Vagina (tissue), 2 donors: ENCODE measurements at regions not wholly inside any gene's neighbourhood (a gene's known extent, or its start where the extent isn't known, plus 50 kb on each side); places are given as distances from the start of the nearest gene placed in this dataset.

Source experiments
- POLR2A ChIP-seq, 2 donors: fragments of 450-650 bp; IDR thresholded peaks; one replicate each; pipeline ENCODE4 v1.6.1; 2017; ENCODE audit warnings: antibody characterized with exemption in 2 of 2, mild to moderate bottlenecking in 2 of 2, moderate library complexity in 2 of 2
- POLR2AphosphoS5 ChIP-seq, 2 donors: sonication (generic); formaldehyde crosslinking; IDR thresholded peaks; one replicate each; pipeline ENCODE4 v1.9.0; 2017; ENCODE audit warnings: antibody characterized with exemption in 2 of 2, mild to moderate bottlenecking in 2 of 2, low read depth in 1 of 2; ENCODE audit not compliant: insufficient read depth in 1 of 2
- TF ChIP-seq, protein P1 (sequence below), 3 experiments: fragments of 450-650 bp in 2 of 3; fragments of 200-600 bp in 1 of 3; sonication (generic) in 1 of 3; IDR thresholded peaks; one replicate each; pipeline ENCODE4 v1.5.1; 2017 to 2019; ENCODE audit warnings: antibody characterized with exemption in 3 of 3, mild to moderate bottlenecking in 2 of 3, moderate library complexity in 2 of 3

DNA sequence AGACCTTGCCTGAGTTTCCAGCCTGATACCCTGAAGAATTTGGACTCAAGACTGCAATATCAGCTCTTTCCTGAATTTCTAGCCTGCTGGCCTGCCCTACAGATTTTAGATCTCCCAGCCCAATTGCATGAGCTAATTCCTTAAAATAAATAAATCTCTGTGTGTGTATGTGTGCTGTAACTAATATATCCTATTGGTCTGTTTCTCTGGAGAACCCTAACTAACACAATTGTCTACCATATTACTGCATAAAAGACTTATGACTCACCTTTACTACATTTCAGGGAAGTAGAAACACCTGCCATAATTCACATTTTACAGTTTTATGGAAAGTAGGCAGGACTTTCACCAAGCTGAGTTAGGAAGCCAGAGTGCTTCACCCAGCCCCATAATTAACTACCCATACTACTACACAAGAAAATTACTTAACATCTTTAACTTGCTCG is 90.7 kb upstream of the BEND6 start:
- TF ChIP-seq, protein P1, sequence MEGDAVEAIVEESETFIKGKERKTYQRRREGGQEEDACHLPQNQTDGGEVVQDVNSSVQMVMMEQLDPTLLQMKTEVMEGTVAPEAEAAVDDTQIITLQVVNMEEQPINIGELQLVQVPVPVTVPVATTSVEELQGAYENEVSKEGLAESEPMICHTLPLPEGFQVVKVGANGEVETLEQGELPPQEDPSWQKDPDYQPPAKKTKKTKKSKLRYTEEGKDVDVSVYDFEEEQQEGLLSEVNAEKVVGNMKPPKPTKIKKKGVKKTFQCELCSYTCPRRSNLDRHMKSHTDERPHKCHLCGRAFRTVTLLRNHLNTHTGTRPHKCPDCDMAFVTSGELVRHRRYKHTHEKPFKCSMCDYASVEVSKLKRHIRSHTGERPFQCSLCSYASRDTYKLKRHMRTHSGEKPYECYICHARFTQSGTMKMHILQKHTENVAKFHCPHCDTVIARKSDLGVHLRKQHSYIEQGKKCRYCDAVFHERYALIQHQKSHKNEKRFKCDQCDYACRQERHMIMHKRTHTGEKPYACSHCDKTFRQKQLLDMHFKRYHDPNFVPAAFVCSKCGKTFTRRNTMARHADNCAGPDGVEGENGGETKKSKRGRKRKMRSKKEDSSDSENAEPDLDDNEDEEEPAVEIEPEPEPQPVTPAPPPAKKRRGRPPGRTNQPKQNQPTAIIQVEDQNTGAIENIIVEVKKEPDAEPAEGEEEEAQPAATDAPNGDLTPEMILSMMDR (IDR thresholded peaks at IDR 0.05) = no peak
- TF ChIP-seq POLR2A (IDR thresholded peaks at IDR 0.05) = no peak
- TF ChIP-seq POLR2AphosphoS5 (IDR thresholded peaks at IDR 0.05; ENCODE audit: insufficient read depth in 1 of 2, low read depth in 1 of 2) = no peak
